Stomach (tissue), 8 donors: ENCODE measurements at regions not wholly inside any gene's neighbourhood (a gene's known extent, or its start where the extent isn't known, plus 50 kb on each side); places are given as distances from the start of the nearest gene placed in this dataset.

Experiments used
- DNase-seq, 2 donors: peaks; one replicate each; pipeline versions ENCODE4 v3.0.0 to v3.0.0-alpha.2; 2013 to 2019
- H3K27ac ChIP-seq, 5 donors: fragments of 200-600 bp in 4 of 5; sonication (generic) in 4 of 5; one replicate each; pipeline ENCODE4 v1.5.1; 2013 to 2019; ENCODE audit warnings: mild to moderate bottlenecking in 1 of 5, moderate library complexity in 1 of 5
- H3K27me3 ChIP-seq, 3 donors: fragments of 200-600 bp; sonication (generic); one replicate each; pipeline ENCODE4 v1.5.1; 2017 to 2019; ENCODE audit warnings: mixed run types in 1 of 3
- H3K36me3 ChIP-seq, 4 donors: fragments of 200-600 bp; sonication (generic); 1 replicate in 3 of 4; 2 replicates in 1 of 4; pipeline ENCODE4 v1.5.1; 2016 to 2019
- H3K4me1 ChIP-seq, 4 donors: fragments of 200-600 bp; sonication (generic); one replicate each; pipeline ENCODE4 v1.5.1; 2016 to 2019
- H3K4me3 ChIP-seq, 4 donors: fragments of 200-600 bp; sonication (generic) in 3 of 4; one replicate each; pipeline ENCODE4 v1.5.1; 2016 to 2019; ENCODE audit warnings: mild to moderate bottlenecking in 1 of 4
- H3K9me3 ChIP-seq, 4 donors: fragments of 200-600 bp; sonication (generic); one replicate each; pipeline ENCODE4 v1.5.1; 2016 to 2019
- EP300 ChIP-seq: sonication (generic); formaldehyde crosslinking; IDR thresholded peaks from one replicate; pipeline ENCODE4 v1.6.1; 2017; ENCODE audit warnings: antibody characterized with exemption
- POLR2A ChIP-seq, 4 donors: fragments of 450-650 bp; IDR thresholded peaks; one replicate each; pipeline ENCODE4 v1.6.1; 2016; ENCODE audit warnings: antibody characterized with exemption in 4 of 4, control low read depth in 2 of 4, mild to moderate bottlenecking in 1 of 4, moderate library complexity in 1 of 4
- POLR2AphosphoS5 ChIP-seq, 3 donors: sonication (generic); formaldehyde crosslinking; IDR thresholded peaks; one replicate each; pipeline ENCODE4 v1.6.1; 2016; ENCODE audit warnings: antibody characterized with exemption in 3 of 3
- WGBS, 5 donors: extraction: QIAGEN DNeasy Blood & Tissue Kit in 3 of 5; methylation state at CpG; one replicate each; pipeline versions ENCODE4 v1.1.5 to v1.1.7; 2013 to 2018; 5-methylcytosine and 5-hydroxymethylcytosine counted together
- intact Hi-C: fragments of 100-400 bp; cut with DNase I; formaldehyde crosslinking; loops from one replicate; pipeline ENCODE4 v1.15.1; 2023; ENCODE audit warnings: low total_unique reads
- TF ChIP-seq, protein P1 (sequence below), 7 experiments: fragments of 450-650 bp in 4 of 7; fragments of 200-600 bp in 3 of 7; sonication (generic) in 3 of 7; IDR thresholded peaks; one replicate each; pipeline ENCODE4 v1.5.1; 2016 to 2019; ENCODE audit warnings: antibody characterized with exemption in 7 of 7, control low read depth in 2 of 7, mild to moderate bottlenecking in 1 of 7
- donor health status: healthy with polysubstance abuse.
- donor health status: Bipolar disorder and iron deficiency.
- donor health status: healthy.

DNA sequence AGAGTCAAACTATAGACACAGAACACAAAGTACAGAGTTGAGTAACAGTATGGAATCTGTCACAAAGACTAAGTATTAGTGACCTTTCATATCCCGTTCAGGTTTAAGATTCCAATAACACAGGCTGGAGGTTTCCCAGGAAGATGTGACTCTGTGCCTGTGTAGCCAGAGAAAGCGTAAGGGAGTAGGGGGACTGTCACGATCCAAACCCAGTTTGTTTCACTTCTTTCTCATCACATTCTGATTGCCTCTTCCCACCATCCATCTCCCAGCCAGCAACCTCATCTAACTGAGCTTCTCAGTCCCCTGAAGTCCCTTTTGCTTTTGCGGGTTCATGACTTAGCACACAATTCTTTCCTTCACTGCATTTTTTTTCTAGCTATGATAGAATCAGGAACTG, 76.4 kb upstream of the NPVF start:
- no peak overlapping the region for H3K4me3 ChIP-seq
- TF ChIP-seq POLR2AphosphoS5 (IDR thresholded peaks at IDR 0.05): no peak
- H3K36me3 ChIP-seq: no peaks in the 10 kb centered on the region
- intact Hi-C loops: no loop called here
- no peaks in the 10 kb centered on the region for H3K9me3 ChIP-seq
- H3K27ac ChIP-seq: no peak overlapping the region
- no peak for DNase-seq
- H3K4me1 ChIP-seq: peaks cover 0 to 22% (median 4%) of the 10 kb centered on the region in 4 donors
- 73 to 80% (median 79%) methylated on average over 4 of the region's 4 CpGs for WGBS, 5 donors
- no peaks in the 10 kb centered on the region for H3K27me3 ChIP-seq

DNA sequence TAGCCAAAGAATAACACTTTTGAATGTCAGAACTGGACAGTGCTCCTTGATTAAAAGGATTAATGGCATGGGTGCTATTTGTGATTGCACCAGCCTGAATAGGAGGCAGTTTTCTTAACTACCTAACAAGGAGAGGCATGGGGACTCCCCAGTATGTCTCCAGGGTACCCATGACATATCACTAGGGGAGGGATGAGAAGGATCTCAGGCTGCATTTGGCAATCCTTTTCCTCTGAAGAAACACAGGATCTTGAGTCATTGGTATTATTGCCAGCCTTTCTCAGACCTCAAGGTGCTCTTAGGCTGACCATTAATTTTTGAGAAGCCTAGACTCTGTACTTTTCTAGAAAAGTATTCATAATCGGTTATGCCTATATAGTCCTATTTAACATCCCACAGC, 77.5 kb upstream of the NPVF start:
- H3K27me3 ChIP-seq: no peaks in the 10 kb centered on the region
- peaks cover 0 to 22% (median 4%) of the 10 kb centered on the region in 4 donors for H3K4me1 ChIP-seq
- H3K9me3 ChIP-seq: no peaks in the 10 kb centered on the region
- H3K27ac ChIP-seq: no peak overlapping the region
- no peaks in the 10 kb centered on the region for H3K36me3 ChIP-seq
- TF ChIP-seq EP300 (no peak), POLR2A (IDR thresholded peaks at IDR 0.05) (no peak), POLR2AphosphoS5 (IDR thresholded peaks at IDR 0.05) (no peak)
- TF ChIP-seq, protein P1, sequence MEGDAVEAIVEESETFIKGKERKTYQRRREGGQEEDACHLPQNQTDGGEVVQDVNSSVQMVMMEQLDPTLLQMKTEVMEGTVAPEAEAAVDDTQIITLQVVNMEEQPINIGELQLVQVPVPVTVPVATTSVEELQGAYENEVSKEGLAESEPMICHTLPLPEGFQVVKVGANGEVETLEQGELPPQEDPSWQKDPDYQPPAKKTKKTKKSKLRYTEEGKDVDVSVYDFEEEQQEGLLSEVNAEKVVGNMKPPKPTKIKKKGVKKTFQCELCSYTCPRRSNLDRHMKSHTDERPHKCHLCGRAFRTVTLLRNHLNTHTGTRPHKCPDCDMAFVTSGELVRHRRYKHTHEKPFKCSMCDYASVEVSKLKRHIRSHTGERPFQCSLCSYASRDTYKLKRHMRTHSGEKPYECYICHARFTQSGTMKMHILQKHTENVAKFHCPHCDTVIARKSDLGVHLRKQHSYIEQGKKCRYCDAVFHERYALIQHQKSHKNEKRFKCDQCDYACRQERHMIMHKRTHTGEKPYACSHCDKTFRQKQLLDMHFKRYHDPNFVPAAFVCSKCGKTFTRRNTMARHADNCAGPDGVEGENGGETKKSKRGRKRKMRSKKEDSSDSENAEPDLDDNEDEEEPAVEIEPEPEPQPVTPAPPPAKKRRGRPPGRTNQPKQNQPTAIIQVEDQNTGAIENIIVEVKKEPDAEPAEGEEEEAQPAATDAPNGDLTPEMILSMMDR (IDR thresholded peaks at IDR 0.05): no peak
- DNase-seq: no peak
- intact Hi-C loops: no loop called here
- 93 to 100% (median 94%) methylated on average over 1 of the region's 1 CpG for WGBS, 5 donors
- H3K4me3 ChIP-seq: no peak overlapping the region

DNA sequence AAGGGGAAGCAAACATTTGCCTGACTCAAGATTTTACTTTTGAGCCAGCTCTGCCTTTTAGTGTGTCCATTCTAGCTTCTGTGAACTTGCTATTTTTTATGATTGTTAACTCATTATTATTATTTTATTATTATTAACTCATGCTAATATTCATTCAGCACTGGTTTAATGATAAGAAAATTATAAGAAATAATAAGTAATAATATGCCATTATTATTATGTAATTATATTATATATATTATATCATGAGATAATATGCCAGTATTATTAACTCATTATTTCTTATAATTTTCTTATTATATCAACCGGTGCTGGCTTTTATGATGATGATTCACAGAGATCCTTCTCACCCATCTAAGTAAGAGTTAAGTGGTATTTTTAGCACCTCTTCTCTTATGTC, 79.3 kb upstream of the NPVF start:
- WGBS, 5 donors: 89 to 96% (median 95%) methylated on average over 1 of the region's 1 CpG
- no peak overlapping the region for H3K27ac ChIP-seq
- H3K27me3 ChIP-seq: no peaks in the 10 kb centered on the region
- no peak for TF ChIP-seq POLR2AphosphoS5 (IDR thresholded peaks at IDR 0.05)
- TF ChIP-seq POLR2A (IDR thresholded peaks at IDR 0.05): no peak
- TF ChIP-seq EP300: no peak
- TF ChIP-seq, protein P1 (IDR thresholded peaks at IDR 0.05): no peak
- no peak for DNase-seq
- no peaks in the 10 kb centered on the region for H3K9me3 ChIP-seq
- H3K36me3 ChIP-seq: no peaks in the 10 kb centered on the region
- intact Hi-C loops: no loop called here
- no peak overlapping the region for H3K4me3 ChIP-seq
- H3K4me1 ChIP-seq: peaks cover 0 to 22% (median 4%) of the 10 kb centered on the region in 4 donors

DNA sequence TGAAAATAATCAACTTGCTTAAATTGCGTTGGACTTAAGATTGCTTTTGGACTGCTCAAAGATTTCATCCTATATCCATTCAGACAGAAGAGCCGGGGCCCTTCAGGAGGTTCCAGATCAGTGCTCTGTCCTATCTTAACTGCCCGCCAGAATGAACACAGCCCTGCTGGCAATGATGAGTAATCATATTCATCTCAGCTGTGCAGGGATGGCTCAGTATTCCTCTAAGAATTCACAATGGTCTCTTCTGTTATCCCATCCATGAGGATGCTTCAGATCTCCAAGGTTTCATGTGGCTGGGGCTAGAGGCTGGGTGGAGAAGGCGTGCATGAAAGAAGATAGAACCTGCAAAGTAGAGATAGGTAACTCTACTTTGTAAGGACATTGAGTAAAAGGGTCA, 80.0 kb upstream of the NPVF start:
- no peaks in the 10 kb centered on the region for H3K27me3 ChIP-seq
- 59 to 94% (median 92%) methylated on average over 4 of the region's 4 CpGs for WGBS, 5 donors
- intact Hi-C loops: no loop called here
- H3K4me3 ChIP-seq: no peak overlapping the region
- H3K9me3 ChIP-seq: no peaks in the 10 kb centered on the region
- no peaks in the 10 kb centered on the region for H3K36me3 ChIP-seq
- H3K27ac ChIP-seq: no peak overlapping the region
- TF ChIP-seq, protein P1 (IDR thresholded peaks at IDR 0.05): no peak
- TF ChIP-seq EP300: no peak
- TF ChIP-seq POLR2AphosphoS5 (IDR thresholded peaks at IDR 0.05): no peak
- TF ChIP-seq POLR2A (IDR thresholded peaks at IDR 0.05): no peak
- H3K4me1 ChIP-seq: peaks cover 0 to 19% (median 4%) of the 10 kb centered on the region in 4 donors
- no peak for DNase-seq

DNA sequence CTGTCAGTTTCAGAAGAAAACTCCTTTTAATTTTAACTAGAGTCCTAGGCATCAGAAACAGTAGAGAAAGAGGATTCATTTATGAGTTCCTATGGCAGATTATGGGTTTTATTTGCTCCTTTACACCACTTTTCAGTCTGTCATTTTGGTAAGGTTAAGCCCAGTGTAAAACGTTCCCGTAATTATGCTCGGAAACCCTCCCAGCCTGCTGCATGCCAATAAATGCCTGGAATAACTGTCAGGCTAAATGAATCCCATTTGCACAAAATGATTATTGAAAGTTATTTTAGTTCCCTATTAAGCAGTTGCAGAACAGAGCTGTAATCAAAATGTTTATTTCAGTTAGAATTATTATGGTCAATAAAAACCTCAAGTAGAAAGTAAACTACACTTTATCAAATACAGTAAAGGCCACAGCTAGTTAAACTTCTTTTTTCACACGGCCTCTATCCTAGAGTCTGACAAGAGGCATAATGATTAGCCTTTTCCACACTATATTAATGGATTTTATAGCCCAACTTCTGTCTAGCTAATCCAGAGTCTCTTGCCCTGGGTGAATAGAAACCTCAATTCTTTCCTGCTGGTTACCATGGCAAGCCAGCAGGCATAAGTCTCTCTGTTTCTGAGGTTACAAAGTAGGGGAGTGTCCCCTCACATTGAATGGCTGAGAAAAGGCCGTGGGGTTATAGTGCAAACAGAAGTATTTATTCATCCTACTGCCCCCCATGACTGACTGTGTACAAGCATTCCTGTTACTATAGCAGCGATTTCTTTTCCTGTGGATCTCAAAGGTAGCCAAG, 80.8 kb upstream of the NPVF start:
- no peaks in the 10 kb centered on the region for H3K36me3 ChIP-seq
- no peak for TF ChIP-seq POLR2AphosphoS5 (IDR thresholded peaks at IDR 0.05)
- peak in 1 of 2 donors; percentile 26 for DNase-seq
- WGBS, 5 donors: 66 to 74% (median 68%) methylated on average over 6 of the region's 6 CpGs
- H3K9me3 ChIP-seq: no peaks in the 10 kb centered on the region
- H3K4me3 ChIP-seq: no peak overlapping the region
- H3K27ac ChIP-seq: no peak overlapping the region
- H3K27me3 ChIP-seq: no peaks in the 10 kb centered on the region
- intact Hi-C loops: no loop called here
- peaks cover 0 to 10% (median under 1%) of the 10 kb centered on the region in 4 donors for H3K4me1 ChIP-seq
